ENCODE measurements at regions not wholly inside any gene's neighbourhood (a gene's known extent, or its start where the extent isn't known, plus 50 kb on each side); places are given as distances from the start of the nearest gene placed in this dataset.

DNA sequence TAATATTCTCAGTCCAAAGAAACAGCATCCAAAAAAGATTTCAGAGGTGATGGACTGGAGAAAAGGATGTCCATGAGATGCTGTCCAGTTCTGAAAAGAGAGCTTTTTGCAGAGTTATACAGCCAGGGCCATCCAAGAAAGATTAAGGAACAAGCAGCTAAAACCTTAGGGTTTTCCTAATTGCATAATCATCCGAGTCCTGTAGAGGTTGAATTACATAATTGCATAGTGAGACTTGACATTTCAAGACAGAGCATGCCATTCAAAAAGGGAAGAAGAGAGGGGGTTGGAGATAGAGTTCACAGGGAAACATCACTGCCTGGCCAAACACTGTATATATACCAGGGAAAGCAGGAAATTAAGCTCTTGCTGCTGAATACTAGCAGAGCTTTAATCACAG, 1729.2 kb upstream of the WWC1 start:
- no peak for DNase-seq
- H3K4me3 ChIP-seq (ENCODE audit: low read length) = no peak overlapping the region
- no peaks in the 10 kb centered on the region for H3K4me1 ChIP-seq (ENCODE audit: control insufficient read depth, insufficient read depth, low read length)
- no peaks in the 10 kb centered on the region for H3K36me3 ChIP-seq (ENCODE audit: control insufficient read depth, insufficient read depth, low read length)
- no peaks in the 10 kb centered on the region for H3K27me3 ChIP-seq (ENCODE audit: control insufficient read depth, insufficient read depth, low read length)
- no peak overlapping the region for H3K27ac ChIP-seq (ENCODE audit: low read length)
- WGBS (ENCODE audit: insufficient coverage, low lambda C conversion rate) = 67% methylated on average over 1 of the region's 1 CpG
- no peaks in the 10 kb centered on the region for H3K9me3 ChIP-seq (ENCODE audit: control insufficient read depth, low read depth, low read length)

DNA sequence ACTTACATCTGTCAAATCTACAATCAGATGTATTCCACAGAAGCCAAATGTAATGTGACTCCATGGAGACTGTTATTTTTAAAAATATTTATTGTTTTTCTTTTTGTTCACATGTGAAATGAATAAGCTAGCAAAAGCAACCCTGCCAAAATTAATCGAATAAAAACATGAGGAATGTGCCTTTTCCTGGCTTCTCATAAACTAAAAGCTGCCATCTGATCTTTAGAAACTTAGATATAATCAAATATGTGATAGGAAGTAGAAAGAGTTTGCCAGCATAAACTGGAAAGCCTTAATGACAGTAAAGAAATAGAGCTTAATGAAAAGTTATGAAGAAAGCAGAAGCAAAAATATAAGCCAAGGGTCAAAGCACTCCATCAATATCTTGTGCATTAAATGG, 1724.7 kb upstream of the WWC1 start:
- H3K4me1 ChIP-seq (ENCODE audit: control insufficient read depth, insufficient read depth, low read length) = no peaks in the 10 kb centered on the region
- DNase-seq = no peak
- no peaks in the 10 kb centered on the region for H3K9me3 ChIP-seq (ENCODE audit: control insufficient read depth, low read depth, low read length)
- WGBS (ENCODE audit: insufficient coverage, low lambda C conversion rate) = 63% methylated on average over 1 of the region's 1 CpG
- no peak overlapping the region for H3K27ac ChIP-seq (ENCODE audit: low read length)
- no peak overlapping the region for H3K4me3 ChIP-seq (ENCODE audit: low read length)
- no peaks in the 10 kb centered on the region for H3K36me3 ChIP-seq (ENCODE audit: control insufficient read depth, insufficient read depth, low read length)
- H3K27me3 ChIP-seq (ENCODE audit: control insufficient read depth, insufficient read depth, low read length) = no peaks in the 10 kb centered on the region

DNA sequence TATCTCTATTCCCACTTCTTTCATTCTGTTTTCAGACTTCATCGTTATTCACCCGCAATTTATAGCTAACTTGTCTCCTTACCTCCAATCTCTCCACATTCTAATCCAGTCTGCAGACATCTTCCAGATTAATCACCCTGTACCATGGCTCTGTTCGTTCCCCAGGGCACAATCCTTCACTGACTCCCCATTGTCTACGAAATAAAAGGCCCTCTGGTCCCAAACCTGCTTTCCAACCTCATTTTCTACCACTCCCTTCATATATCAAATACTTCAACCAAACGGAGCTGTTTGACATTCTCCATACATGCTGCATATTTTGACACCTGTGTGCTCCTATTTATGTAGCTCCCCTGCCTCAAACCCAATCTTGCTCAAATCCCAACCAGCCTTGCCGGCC, 1720.6 kb upstream of the WWC1 start:
- Histone ChIP-seq H3K27ac (ENCODE audit: low read length) (no peak overlapping the region), H3K4me1 (ENCODE audit: control insufficient read depth, insufficient read depth, low read length) (no peaks in the 10 kb centered on the region), H3K9me3 (ENCODE audit: control insufficient read depth, low read depth, low read length) (no peaks in the 10 kb centered on the region), H3K4me3 (ENCODE audit: low read length) (no peak overlapping the region), H3K27me3 (ENCODE audit: control insufficient read depth, insufficient read depth, low read length) (no peaks in the 10 kb centered on the region), H3K36me3 (ENCODE audit: control insufficient read depth, insufficient read depth, low read length) (no peaks in the 10 kb centered on the region)
- WGBS (ENCODE audit: insufficient coverage, low lambda C conversion rate) = 94% methylated on average over 3 of the region's 6 CpGs
- DNase-seq = no peak

DNA sequence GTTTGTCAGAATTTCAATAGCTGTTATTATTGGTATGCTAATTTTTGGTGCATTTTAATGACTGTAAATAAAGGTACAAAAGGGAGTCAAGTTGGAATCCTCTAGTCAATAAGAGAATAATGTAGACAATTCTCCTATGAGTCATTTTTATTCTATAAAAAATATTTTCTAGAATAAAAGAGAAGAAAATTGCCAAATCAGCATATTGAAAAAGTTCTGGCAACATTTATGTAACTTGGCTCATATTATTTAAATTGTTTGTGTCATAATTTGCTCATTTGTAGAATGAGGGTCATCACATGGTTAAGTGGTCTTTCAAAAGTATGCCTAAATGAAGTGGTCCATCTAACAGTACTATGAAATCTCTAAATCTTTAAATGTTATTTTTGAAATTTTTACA, 1719.8 kb upstream of the WWC1 start:
- Histone ChIP-seq H3K4me1 (ENCODE audit: control insufficient read depth, insufficient read depth, low read length) (no peaks in the 10 kb centered on the region), H3K27me3 (ENCODE audit: control insufficient read depth, insufficient read depth, low read length) (no peaks in the 10 kb centered on the region), H3K36me3 (ENCODE audit: control insufficient read depth, insufficient read depth, low read length) (no peaks in the 10 kb centered on the region), H3K4me3 (ENCODE audit: low read length) (no peak overlapping the region), H3K9me3 (ENCODE audit: control insufficient read depth, low read depth, low read length) (no peaks in the 10 kb centered on the region), H3K27ac (ENCODE audit: low read length) (no peak overlapping the region)
- DNase-seq = no peak

DNA sequence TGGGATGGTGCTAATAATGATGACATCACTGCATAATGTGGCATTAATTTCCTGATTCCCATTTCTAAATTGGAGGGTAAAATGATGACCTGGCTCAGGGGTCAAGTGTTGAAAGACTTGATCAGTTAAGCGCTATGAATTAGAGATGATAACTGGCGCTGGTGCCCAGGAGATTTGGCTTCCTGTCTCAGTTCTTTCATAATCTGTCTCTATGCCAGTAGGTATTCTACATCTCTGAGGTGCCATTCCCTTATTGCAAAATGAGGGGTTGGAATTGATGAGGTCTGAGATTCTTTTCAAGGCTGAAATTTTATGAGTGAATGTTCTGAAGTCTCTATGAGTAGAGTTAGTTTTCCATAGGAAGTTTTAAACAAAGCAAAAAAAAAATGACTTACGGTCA, 1715.1 kb upstream of the WWC1 start:
- Histone ChIP-seq H3K27me3 (ENCODE audit: control insufficient read depth, insufficient read depth, low read length) (no peaks in the 10 kb centered on the region), H3K4me3 (ENCODE audit: low read length) (no peak overlapping the region), H3K4me1 (ENCODE audit: control insufficient read depth, insufficient read depth, low read length) (no peaks in the 10 kb centered on the region), H3K36me3 (ENCODE audit: control insufficient read depth, insufficient read depth, low read length) (no peaks in the 10 kb centered on the region), H3K9me3 (ENCODE audit: control insufficient read depth, low read depth, low read length) (no peaks in the 10 kb centered on the region), H3K27ac (ENCODE audit: low read length) (no peak overlapping the region)
- no CpG with 5 or more reads among the region's 3 CpGs for WGBS (ENCODE audit: insufficient coverage, low lambda C conversion rate)
- no peak for DNase-seq

DNA sequence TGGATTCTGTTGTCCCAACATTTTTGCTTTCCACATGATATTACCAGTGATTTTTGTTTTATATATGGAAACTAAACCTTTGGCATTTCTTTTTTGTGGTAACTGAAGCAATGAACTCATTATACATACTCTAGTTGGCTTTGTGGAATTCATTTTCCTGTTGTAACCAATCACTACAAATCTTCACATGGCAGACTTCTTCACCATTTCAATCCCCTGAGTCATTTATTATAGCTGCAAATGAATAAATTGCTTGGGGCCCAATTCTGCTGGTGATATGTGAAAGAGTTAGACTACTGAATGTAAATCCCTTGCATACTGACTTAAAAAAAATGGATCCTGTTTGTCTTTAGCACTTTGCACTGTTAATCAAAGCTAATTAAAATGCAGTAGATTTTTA, 1709.6 kb upstream of the WWC1 start:
- DNase-seq = no peak
- Histone ChIP-seq H3K9me3 (ENCODE audit: control insufficient read depth, low read depth, low read length) (no peaks in the 10 kb centered on the region), H3K36me3 (ENCODE audit: control insufficient read depth, insufficient read depth, low read length) (no peaks in the 10 kb centered on the region), H3K27me3 (ENCODE audit: control insufficient read depth, insufficient read depth, low read length) (no peaks in the 10 kb centered on the region), H3K4me1 (ENCODE audit: control insufficient read depth, insufficient read depth, low read length) (no peaks in the 10 kb centered on the region), H3K27ac (ENCODE audit: low read length) (no peak overlapping the region), H3K4me3 (ENCODE audit: low read length) (no peak overlapping the region)

DNA sequence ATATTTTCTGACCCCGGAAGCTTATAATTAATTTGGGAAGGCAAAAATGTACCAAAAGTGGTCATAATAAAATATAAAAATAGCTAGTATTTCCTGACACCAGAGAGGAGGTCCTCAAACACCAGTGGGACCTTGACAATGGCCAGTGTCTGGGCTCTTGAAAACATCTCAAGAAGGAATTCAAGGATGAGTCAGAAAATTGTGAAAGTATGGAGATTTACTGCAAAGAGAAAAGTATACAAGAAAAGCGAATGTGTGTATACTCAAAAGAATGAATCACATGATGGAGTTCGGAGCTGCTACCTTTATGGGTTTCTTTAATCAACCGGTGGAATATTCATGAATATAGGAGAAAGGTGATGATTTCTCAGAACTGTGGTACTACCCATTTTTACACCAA, 1709.0 kb upstream of the WWC1 start:
- no peaks in the 10 kb centered on the region for H3K4me1 ChIP-seq (ENCODE audit: control insufficient read depth, insufficient read depth, low read length)
- no peaks in the 10 kb centered on the region for H3K27me3 ChIP-seq (ENCODE audit: control insufficient read depth, insufficient read depth, low read length)
- no CpG with 5 or more reads among the region's 4 CpGs for WGBS (ENCODE audit: insufficient coverage, low lambda C conversion rate)
- H3K36me3 ChIP-seq (ENCODE audit: control insufficient read depth, insufficient read depth, low read length) = no peaks in the 10 kb centered on the region
- no peak overlapping the region for H3K4me3 ChIP-seq (ENCODE audit: low read length)
- H3K9me3 ChIP-seq (ENCODE audit: control insufficient read depth, low read depth, low read length) = no peaks in the 10 kb centered on the region
- no peak overlapping the region for H3K27ac ChIP-seq (ENCODE audit: low read length)
- no peak for DNase-seq

DNA sequence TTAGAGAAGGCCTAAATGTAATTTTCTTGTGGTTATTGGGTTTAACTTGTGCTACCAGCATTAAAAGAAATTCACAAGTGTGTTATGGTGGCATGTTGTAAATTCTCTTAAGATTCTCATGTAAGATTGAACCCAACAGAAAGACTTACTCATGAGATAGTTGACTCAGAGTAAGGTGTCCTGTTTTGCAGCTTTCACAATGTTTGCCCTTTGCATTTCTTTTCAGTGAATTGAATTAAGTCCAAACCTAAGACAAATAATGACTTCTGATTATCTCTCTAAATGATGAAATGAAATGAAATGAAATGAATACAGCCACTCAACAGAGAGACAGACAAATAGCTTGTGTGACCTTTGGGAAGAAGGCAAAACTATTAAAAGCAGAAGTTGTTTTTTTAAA, 1696.9 kb upstream of the WWC1 start:
- H3K36me3 ChIP-seq (ENCODE audit: control insufficient read depth, insufficient read depth, low read length) = no peaks in the 10 kb centered on the region
- H3K27me3 ChIP-seq (ENCODE audit: control insufficient read depth, insufficient read depth, low read length) = no peaks in the 10 kb centered on the region
- H3K4me3 ChIP-seq (ENCODE audit: low read length) = no peak overlapping the region
- DNase-seq = no peak
- no peaks in the 10 kb centered on the region for H3K9me3 ChIP-seq (ENCODE audit: control insufficient read depth, low read depth, low read length)
- no peak overlapping the region for H3K27ac ChIP-seq (ENCODE audit: low read length)
- no peaks in the 10 kb centered on the region for H3K4me1 ChIP-seq (ENCODE audit: control insufficient read depth, insufficient read depth, low read length)

DNA sequence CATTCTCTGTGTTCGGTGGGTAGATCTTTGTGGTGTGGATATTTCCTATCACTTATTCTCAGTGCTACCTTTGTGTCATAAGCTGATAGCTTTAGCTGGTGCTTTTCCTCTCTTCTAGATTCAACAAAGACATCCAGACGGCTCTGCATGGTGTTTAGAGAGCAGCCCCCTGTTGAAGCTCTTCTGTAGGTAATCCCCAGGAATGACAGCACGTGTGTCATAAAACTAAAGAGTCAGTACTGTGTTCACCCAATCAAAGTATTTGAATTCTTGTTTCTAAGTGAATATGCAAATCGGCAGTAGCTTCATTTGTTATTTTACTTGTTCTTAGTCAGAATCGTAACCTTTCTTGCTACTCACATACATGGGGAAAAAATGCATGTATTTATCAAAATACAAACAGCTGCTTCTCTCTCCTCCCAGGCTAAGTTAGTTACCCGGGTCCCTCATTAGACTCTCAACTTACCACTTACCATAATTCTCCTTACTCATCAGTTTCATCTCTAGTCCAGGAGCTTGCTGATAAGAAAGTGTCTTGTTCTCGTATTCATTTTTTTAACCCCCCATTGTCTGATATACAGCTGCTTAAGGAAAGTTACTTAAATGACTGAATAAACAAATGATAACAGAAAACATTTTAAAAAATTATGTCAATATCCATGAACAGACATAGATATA, 1696.0 kb upstream of the WWC1 start:
- H3K27me3 ChIP-seq (ENCODE audit: control insufficient read depth, insufficient read depth, low read length) = no peaks in the 10 kb centered on the region
- H3K4me1 ChIP-seq (ENCODE audit: control insufficient read depth, insufficient read depth, low read length) = no peaks in the 10 kb centered on the region
- no peaks in the 10 kb centered on the region for H3K9me3 ChIP-seq (ENCODE audit: control insufficient read depth, low read depth, low read length)
- H3K27ac ChIP-seq (ENCODE audit: low read length) = no peak overlapping the region
- H3K36me3 ChIP-seq (ENCODE audit: control insufficient read depth, insufficient read depth, low read length) = no peaks in the 10 kb centered on the region
- no peak overlapping the region for H3K4me3 ChIP-seq (ENCODE audit: low read length)
- 37% methylated on average over 3 of the region's 7 CpGs for WGBS (ENCODE audit: insufficient coverage, low lambda C conversion rate)
- no peak for DNase-seq

DNA sequence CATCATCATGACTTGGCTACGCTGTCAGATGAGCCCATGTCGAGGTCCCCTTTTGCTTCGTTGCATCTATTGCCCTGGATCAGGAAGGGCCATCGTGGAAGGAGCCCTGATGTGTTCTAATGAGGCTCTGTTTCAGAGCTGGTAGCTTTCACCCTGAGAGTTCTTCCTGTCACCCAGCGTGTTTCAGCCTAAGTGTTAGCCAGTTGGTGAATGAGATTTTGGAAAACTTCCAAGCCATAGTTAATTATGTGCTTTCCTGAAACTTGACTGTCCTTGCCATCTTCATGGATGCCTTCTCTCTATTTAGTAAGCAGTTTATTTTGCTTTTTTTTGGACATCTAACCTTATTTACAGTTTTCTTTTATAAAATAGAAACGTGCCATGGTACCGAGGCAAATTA, 1695.4 kb upstream of the WWC1 start:
- no peak overlapping the region for H3K27ac ChIP-seq (ENCODE audit: low read length)
- 94% methylated on average over 2 of the region's 7 CpGs for WGBS (ENCODE audit: insufficient coverage, low lambda C conversion rate)
- no peaks in the 10 kb centered on the region for H3K9me3 ChIP-seq (ENCODE audit: control insufficient read depth, low read depth, low read length)
- H3K4me1 ChIP-seq (ENCODE audit: control insufficient read depth, insufficient read depth, low read length) = no peaks in the 10 kb centered on the region
- H3K4me3 ChIP-seq (ENCODE audit: low read length) = no peak overlapping the region
- DNase-seq = no peak
- H3K27me3 ChIP-seq (ENCODE audit: control insufficient read depth, insufficient read depth, low read length) = no peaks in the 10 kb centered on the region
- H3K36me3 ChIP-seq (ENCODE audit: control insufficient read depth, insufficient read depth, low read length) = no peaks in the 10 kb centered on the region

DNA sequence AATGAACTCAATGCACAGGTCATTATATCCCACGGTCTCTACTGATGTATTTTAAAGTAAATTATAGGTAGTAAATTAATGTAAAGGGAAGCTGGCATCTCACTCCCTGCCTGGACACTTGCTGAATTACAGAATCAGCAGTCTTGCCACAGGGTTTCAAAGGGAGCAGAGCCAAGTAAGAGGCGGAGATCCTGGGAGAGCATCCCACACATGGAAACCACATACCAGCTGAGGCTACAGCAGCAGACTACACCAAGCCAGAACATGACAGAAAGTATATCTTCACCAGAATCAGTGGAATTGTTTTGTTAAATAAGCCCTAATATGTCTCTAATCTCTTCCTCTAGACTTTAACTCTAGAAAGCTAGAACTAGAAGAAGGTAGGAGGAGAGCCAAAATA, 1689.2 kb upstream of the WWC1 start:
- no peak for DNase-seq
- no CpG with 5 or more reads among the region's 2 CpGs for WGBS (ENCODE audit: insufficient coverage, low lambda C conversion rate)
- no peak overlapping the region for H3K27ac ChIP-seq (ENCODE audit: low read length)
- no peaks in the 10 kb centered on the region for H3K27me3 ChIP-seq (ENCODE audit: control insufficient read depth, insufficient read depth, low read length)
- no peaks in the 10 kb centered on the region for H3K4me1 ChIP-seq (ENCODE audit: control insufficient read depth, insufficient read depth, low read length)
- no peak overlapping the region for H3K4me3 ChIP-seq (ENCODE audit: low read length)
- no peaks in the 10 kb centered on the region for H3K9me3 ChIP-seq (ENCODE audit: control insufficient read depth, low read depth, low read length)
- H3K36me3 ChIP-seq (ENCODE audit: control insufficient read depth, insufficient read depth, low read length) = no peaks in the 10 kb centered on the region
